ENCODE measurements at regions not wholly inside any gene's neighbourhood (a gene's known extent, or its start where the extent isn't known, plus 50 kb on each side); places are given as distances from the start of the nearest gene placed in this dataset.

- no peaks in the 10 kb centered on the region for H3K36me3 Mint-ChIP-seq
- no peak overlapping the region for H3K4me3 Mint-ChIP-seq
- no peak for TF ChIP-seq CTCF (IDR thresholded peaks at IDR 0.05; ENCODE audit: unreplicated experiment)
- no peak overlapping the region for H3K27ac Mint-ChIP-seq
- H3K9me3 Mint-ChIP-seq = no peaks in the 10 kb centered on the region
- no peak for DNase-seq (ENCODE audit: low spot score in 2 of 2, unreplicated experiment in 2 of 2)
- H3K27me3 Mint-ChIP-seq (ENCODE audit: low read depth) = peaks cover 44% of the 10 kb centered on the region
- peaks cover 4% of the 10 kb centered on the region for H3K4me1 Mint-ChIP-seq
Measured at GRCh38 chr6:166860392-166860791, 96.0 kb downstream of the RNASET2 start.

GRCh38 chr6:166855416-166855815 lies 100.9 kb downstream of the RNASET2 start:
- no peak for TF ChIP-seq CTCF (IDR thresholded peaks at IDR 0.05; ENCODE audit: unreplicated experiment)
- peaks cover 9% of the 10 kb centered on the region for H3K27me3 Mint-ChIP-seq (ENCODE audit: low read depth)
- no peaks in the 10 kb centered on the region for H3K9me3 Mint-ChIP-seq
- H3K4me1 Mint-ChIP-seq = peaks cover 5% of the 10 kb centered on the region
- H3K4me3 Mint-ChIP-seq = no peak overlapping the region
- H3K36me3 Mint-ChIP-seq = no peaks in the 10 kb centered on the region
- H3K27ac Mint-ChIP-seq = no peak overlapping the region
- no peak for DNase-seq (ENCODE audit: low spot score in 2 of 2, unreplicated experiment in 2 of 2)

GRCh38 chr6:166853371-166854325 lies 102.7 kb downstream of the RNASET2 start:
- H3K27ac Mint-ChIP-seq = no peak overlapping the region
- no peak overlapping the region for H3K4me3 Mint-ChIP-seq
- peaks cover 5% of the 10 kb centered on the region for H3K4me1 Mint-ChIP-seq
- peaks cover 2% of the 10 kb centered on the region for H3K27me3 Mint-ChIP-seq (ENCODE audit: low read depth)
- TF ChIP-seq CTCF (IDR thresholded peaks at IDR 0.05; ENCODE audit: unreplicated experiment) = no peak
- no peaks in the 10 kb centered on the region for H3K9me3 Mint-ChIP-seq
- H3K36me3 Mint-ChIP-seq = no peaks in the 10 kb centered on the region
- no peak for DNase-seq (ENCODE audit: low spot score in 2 of 2, unreplicated experiment in 2 of 2)

- Mint-ChIP-seq H3K4me1 (peaks cover 5% of the 10 kb centered on the region), H3K4me3 (no peak overlapping the region), H3K27me3 (ENCODE audit: low read depth) (no peaks in the 10 kb centered on the region), H3K9me3 (peaks cover 4% of the 10 kb centered on the region), H3K36me3 (no peaks in the 10 kb centered on the region), H3K27ac (no peak overlapping the region)
- TF ChIP-seq CTCF (IDR thresholded peaks at IDR 0.05; ENCODE audit: unreplicated experiment) = no peak
- no peak for DNase-seq (ENCODE audit: low spot score in 2 of 2, unreplicated experiment in 2 of 2)
Measured at GRCh38 chr6:166852451-166852975, 103.8 kb downstream of the RNASET2 start.

GRCh38 chr6:166851911-166852310 lies 104.4 kb downstream of the RNASET2 start:
- H3K9me3 Mint-ChIP-seq = peaks cover 10% of the 10 kb centered on the region
- H3K4me3 Mint-ChIP-seq = no peak overlapping the region
- H3K27me3 Mint-ChIP-seq (ENCODE audit: low read depth) = no peaks in the 10 kb centered on the region
- no peak overlapping the region for H3K27ac Mint-ChIP-seq
- TF ChIP-seq CTCF (IDR thresholded peaks at IDR 0.05; ENCODE audit: unreplicated experiment) = no peak
- no peaks in the 10 kb centered on the region for H3K36me3 Mint-ChIP-seq
- DNase-seq (ENCODE audit: low spot score in 2 of 2, unreplicated experiment in 2 of 2) = no peak
- peaks cover 5% of the 10 kb centered on the region for H3K4me1 Mint-ChIP-seq

Data from mesothelial cell of epicardium (in vitro differentiated cells).